ENCODE measurements at regions not wholly inside any gene's neighbourhood (a gene's known extent, or its start where the extent isn't known, plus 50 kb on each side); places are given as distances from the start of the nearest gene placed in this dataset.

- no peak overlapping the region for H3K27ac ChIP-seq (ENCODE audit: low read depth in 1 of 2, low read length in 2 of 2)
- TF ChIP-seq EGR1 (IDR thresholded peaks at IDR 0.05; ENCODE audit: low read depth in 2 of 2), result no peak
- no peak for TF ChIP-seq SP1 (IDR thresholded peaks at IDR 0.05)
- no peak for TF ChIP-seq JUND (IDR thresholded peaks at IDR 0.05)
- TF ChIP-seq NR2F2 (IDR thresholded peaks at IDR 0.05), result no peak
- no peak for TF ChIP-seq GABPA (IDR thresholded peaks at IDR 0.05 in 1 of 2, conservative IDR thresholded peaks at IDR 0.05 in 1 of 2)
- TF ChIP-seq TAF1 (conservative IDR thresholded peaks at IDR 0.05), result no peak
- TF ChIP-seq FOXA2 (IDR thresholded peaks at IDR 0.05), result no peak
- TF ChIP-seq HNF4A (conservative IDR thresholded peaks at IDR 0.05), result no peak
- TF ChIP-seq YY1 (IDR thresholded peaks at IDR 0.05), result no peak
- TF ChIP-seq ZBTB33 (IDR thresholded peaks at IDR 0.05), result no peak
- TF ChIP-seq HNF4G (IDR thresholded peaks at IDR 0.05), result no peak
- TF ChIP-seq ATF3 (IDR thresholded peaks at IDR 0.05), result no peak
- no peak for TF ChIP-seq MAX (IDR thresholded peaks at IDR 0.05)
- no peak for TF ChIP-seq RAD21 (IDR thresholded peaks at IDR 0.05)
- TF ChIP-seq CTCF (IDR thresholded peaks at IDR 0.05; ENCODE audit: low read depth, low read length, missing input control), result no peak
- no peak for TF ChIP-seq RXRA (IDR thresholded peaks at IDR 0.05)
- no peak for TF ChIP-seq FOXA1 (IDR thresholded peaks at IDR 0.05)
- WGBS, result 87% methylated on average over 2 of the region's 2 CpGs
Measured at GRCh38 chr21:23644768-23645167, 1962.5 kb downstream of the MRPL39 start.

GRCh38 chr21:23639721-23640120 lies 1967.6 kb downstream of the MRPL39 start:
- WGBS, result 39% methylated on average over 2 of the region's 2 CpGs

More at GRCh38 chr21:23644768-23645167, 1962.5 kb downstream of the MRPL39 start:
- H3K36me3 ChIP-seq (ENCODE audit: control insufficient read depth in 4 of 4, insufficient read depth in 3 of 4, low read depth in 1 of 4, low read length in 3 of 4), result no peaks in the 10 kb centered on the region
- no peak overlapping the region for H3K9ac ChIP-seq (ENCODE audit: low read depth in 1 of 2, low read length in 2 of 2)
- peaks cover 0 to 2% (median 0%) of the 10 kb centered on the region in 4 donors for H3K27me3 ChIP-seq (ENCODE audit: control insufficient read depth in 4 of 4, insufficient read depth in 4 of 4, low read length in 3 of 4)
- no peak for DNase-seq (ENCODE audit: low spot score)
- no peak overlapping the region for H3K4me3 ChIP-seq (ENCODE audit: low read depth in 1 of 3, low read length in 3 of 3)
- peaks cover 0 to 2% (median 0%) of the 10 kb centered on the region in 4 donors for H3K9me3 ChIP-seq (ENCODE audit: control insufficient read depth in 4 of 4, low read length in 3 of 4)
- H3K4me1 ChIP-seq (ENCODE audit: control insufficient read depth in 4 of 4, insufficient read depth in 4 of 4, low read length in 3 of 4), result no peaks in the 10 kb centered on the region

More at GRCh38 chr21:23639721-23640120, 1967.6 kb downstream of the MRPL39 start:
- no peak overlapping the region for H3K9ac ChIP-seq (ENCODE audit: low read depth in 1 of 2, low read length in 2 of 2)
- H3K27me3 ChIP-seq (ENCODE audit: control insufficient read depth in 4 of 4, insufficient read depth in 4 of 4, low read length in 3 of 4), result peaks cover 0 to 3% (median 0%) of the 10 kb centered on the region in 4 donors
- TF ChIP-seq FOXA1 (IDR thresholded peaks at IDR 0.05) (no peak), HNF4G (IDR thresholded peaks at IDR 0.05) (no peak), CTCF (IDR thresholded peaks at IDR 0.05; ENCODE audit: low read depth, low read length, missing input control) (no peak), JUND (IDR thresholded peaks at IDR 0.05) (no peak), RAD21 (IDR thresholded peaks at IDR 0.05) (no peak), NR2F2 (IDR thresholded peaks at IDR 0.05) (no peak), FOXA2 (IDR thresholded peaks at IDR 0.05) (no peak), HNF4A (conservative IDR thresholded peaks at IDR 0.05) (no peak), REST (IDR thresholded peaks at IDR 0.05) (no peak), TAF1 (conservative IDR thresholded peaks at IDR 0.05) (no peak), YY1 (IDR thresholded peaks at IDR 0.05) (no peak), GABPA (IDR thresholded peaks at IDR 0.05 in 1 of 2, conservative IDR thresholded peaks at IDR 0.05 in 1 of 2) (no peak)
- H3K9me3 ChIP-seq (ENCODE audit: control insufficient read depth in 4 of 4, low read length in 3 of 4), result no peaks in the 10 kb centered on the region
- H3K4me3 ChIP-seq (ENCODE audit: low read depth in 1 of 3, low read length in 3 of 3), result no peak overlapping the region
- no peak overlapping the region for H3K27ac ChIP-seq (ENCODE audit: low read depth in 1 of 2, low read length in 2 of 2)
- no peaks in the 10 kb centered on the region for H3K4me1 ChIP-seq (ENCODE audit: control insufficient read depth in 4 of 4, insufficient read depth in 4 of 4, low read length in 3 of 4)
- no peak for DNase-seq (ENCODE audit: low spot score)
- no peaks in the 10 kb centered on the region for H3K36me3 ChIP-seq (ENCODE audit: control insufficient read depth in 4 of 4, insufficient read depth in 3 of 4, low read depth in 1 of 4, low read length in 3 of 4)
